ENCODE measurements at regions not wholly inside any gene's neighbourhood (a gene's known extent, or its start where the extent isn't known, plus 50 kb on each side); places are given as distances from the start of the nearest gene placed in this dataset.

- TF ChIP-seq CTCF (IDR thresholded peaks at IDR 0.05 in 4 of 5, conservative IDR thresholded peaks at IDR 0.05 in 1 of 5), result no peak
- TF ChIP-seq POLR2A (IDR thresholded peaks at IDR 0.05), result no peak
Measured at GRCh38 chr6:163808871-163809270, 394.4 kb downstream of the QKI start.

All from gastrocnemius medialis (tissue), 4 donors.